ENCODE measurements at regions not wholly inside any gene's neighbourhood (a gene's known extent, or its start where the extent isn't known, plus 50 kb on each side); places are given as distances from the start of the nearest gene placed in this dataset.

- TF ChIP-seq CUX1 (IDR thresholded peaks at IDR 0.05; ENCODE audit: insufficient replicate concordance, low read depth, low read length) (no peak), CTCF (IDR thresholded peaks at IDR 0.05 in 2 of 3, conservative IDR thresholded peaks at IDR 0.05 in 1 of 3; ENCODE audit: control insufficient read depth in 2 of 3, extremely low read depth in 1 of 3, insufficient read depth in 1 of 3, low read depth in 3 of 3, low read length in 3 of 3) (no peak), IKZF2 (IDR thresholded peaks at IDR 0.05) (no peak)
Observed at GRCh38 chrX:96576368-96576767, 108.3 kb upstream of the DIAPH2 start (continued).

GRCh38 chrX:96578781-96579180 is 105.9 kb upstream of the DIAPH2 start:
- no peaks in the 10 kb centered on the region for H3K27me3 ChIP-seq (replicated peaks in 1 of 2; ENCODE audit: control insufficient read depth in 2 of 2, insufficient read depth in 2 of 2, low read length in 1 of 2)
- ChIA-PET RAD21 (ENCODE audit: unreplicated experiment) (no interaction called here), POLR2A (no interaction called here), SMC1A (ENCODE audit: uncharacterized antibody, unreplicated experiment) (no interaction called here), CTCF (no interaction called here)
- intact Hi-C loops (cut with micrococcal nuclease; ENCODE audit: unreplicated experiment): no loop called here
- H3K27ac ChIP-seq (ENCODE audit: control insufficient read depth, insufficient read depth): no peak overlapping the region
- H4K20me1 ChIP-seq (ENCODE audit: control insufficient read depth, insufficient read depth): no peaks in the 10 kb centered on the region
- no peak for DNase-seq (ENCODE audit: low read depth, low spot score)
- H3K4me1 ChIP-seq (ENCODE audit: control insufficient read depth, insufficient read depth, low read length): no peaks in the 10 kb centered on the region
- H3K9ac ChIP-seq (ENCODE audit: control insufficient read depth, insufficient read depth, low read length): no peak overlapping the region
- BruUV-seq (replicated peaks): no TSS peak
- in situ Hi-C loops (cut with MboI): no loop called here
- FAIRE-seq: no peak
- ATAC-seq: no peak
- H2AFZ ChIP-seq (ENCODE audit: control insufficient read depth, low read depth, low read length): no peak overlapping the region
- no peak overlapping the region for H3K4me2 ChIP-seq (ENCODE audit: control insufficient read depth, insufficient read depth)
- H3K9me3 ChIP-seq (replicated peaks; ENCODE audit: control insufficient read depth, insufficient read depth, low read length): no peaks in the 10 kb centered on the region
- H3K36me3 ChIP-seq (ENCODE audit: control insufficient read depth in 2 of 2, insufficient read depth in 2 of 2, low read length in 1 of 2): no peaks in the 10 kb centered on the region
- H3K4me3 ChIP-seq: no peak overlapping the region
- H3K79me2 ChIP-seq (ENCODE audit: control insufficient read depth, insufficient read depth, low read length): no peaks in the 10 kb centered on the region
- TF ChIP-seq TCF7 (IDR thresholded peaks at IDR 0.05; ENCODE audit: borderline replicate concordance) (no peak), PBX3 (IDR thresholded peaks at IDR 0.05; ENCODE audit: insufficient replicate concordance, low read depth, low read length) (no peak), JUND (IDR thresholded peaks at IDR 0.05; ENCODE audit: low read depth, low read length) (no peak), MYB (IDR thresholded peaks at IDR 0.05; ENCODE audit: borderline replicate concordance, low read depth, low read length) (no peak), SUPT20H (IDR thresholded peaks at IDR 0.05; ENCODE audit: borderline replicate concordance, control insufficient read depth, low read depth, low read length) (no peak), GATAD2B (conservative IDR thresholded peaks at IDR 0.05; ENCODE audit: low read depth) (no peak), POLR2A (IDR thresholded peaks at IDR 0.05; ENCODE audit: low read depth, low read length) (no peak), DPF2 (IDR thresholded peaks at IDR 0.05) (no peak), SIX5 (IDR thresholded peaks at IDR 0.05; ENCODE audit: low read depth, low read length, severe bottlenecking) (no peak), PAX5 (IDR thresholded peaks at IDR 0.05; ENCODE audit: borderline replicate concordance, low read depth, low read length) (no peak), MTA2 (IDR thresholded peaks at IDR 0.05; ENCODE audit: low read depth) (no peak), YY1 (IDR thresholded peaks at IDR 0.05; ENCODE audit: low read depth, low read length) (no peak), JUNB (IDR thresholded peaks at IDR 0.05) (no peak), MTA3 (IDR thresholded peaks at IDR 0.05; ENCODE audit: borderline replicate concordance, low read length) (no peak)
- TF ChIP-seq, protein P1, sequence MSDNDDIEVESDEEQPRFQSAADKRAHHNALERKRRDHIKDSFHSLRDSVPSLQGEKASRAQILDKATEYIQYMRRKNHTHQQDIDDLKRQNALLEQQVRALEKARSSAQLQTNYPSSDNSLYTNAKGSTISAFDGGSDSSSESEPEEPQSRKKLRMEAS (IDR thresholded peaks at IDR 0.05; ENCODE audit: low read depth, low read length): no peak

Measured in GM12878 (cell line).